Neuron (in vitro differentiated cells): ENCODE measurements at regions not wholly inside any gene's neighbourhood (a gene's known extent, or its start where the extent isn't known, plus 50 kb on each side); places are given as distances from the start of the nearest gene placed in this dataset.

Experiments
- H2AFZ ChIP-seq: one replicate; pipeline ENCODE4 v1.6.1; 2013; ENCODE audit warnings: low read depth, mild to moderate bottlenecking, inconsistent platforms, low read length, moderate library complexity
- H3K27me3 ChIP-seq: one replicate; pipeline ENCODE4 v1.6.1; 2013; ENCODE audit warnings: low read length; ENCODE audit not compliant: insufficient read depth
- H3K36me3 ChIP-seq: one replicate; pipeline ENCODE4 v1.6.1; 2013; ENCODE audit warnings: low read length; ENCODE audit not compliant: insufficient read depth
- H3K4me1 ChIP-seq: one replicate; pipeline ENCODE4 v1.6.1; 2013; ENCODE audit warnings: low read length; ENCODE audit not compliant: insufficient read depth
- H3K4me3 ChIP-seq: 2 replicates; pipeline ENCODE4 v1.5.1; 2013; ENCODE audit warnings: mild to moderate bottlenecking, low read length, moderate library complexity
- H3K9me3 ChIP-seq: one replicate; pipeline ENCODE4 v1.6.1; 2013; ENCODE audit warnings: low read length

DNA sequence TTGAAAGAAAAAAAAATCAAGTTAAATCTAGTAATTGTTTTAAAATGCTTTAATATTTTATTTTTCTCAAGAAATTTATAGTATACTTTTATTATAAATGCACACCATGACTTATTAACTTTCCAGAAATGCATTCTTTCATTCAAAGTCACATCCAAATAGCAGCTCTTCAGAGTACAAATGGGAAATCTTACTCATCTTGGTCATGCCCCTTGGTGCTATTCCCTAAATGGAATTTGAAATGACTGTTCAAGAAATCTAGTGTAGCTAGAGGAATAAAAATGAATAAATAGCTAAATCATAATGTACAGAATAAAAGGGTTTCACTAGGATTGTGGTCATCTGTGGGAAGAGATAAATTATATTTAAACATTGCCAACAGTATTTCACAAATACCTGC is 1139.7 kb downstream of the PCDH18 start:
- Histone ChIP-seq H3K27me3 (no peaks in the 10 kb centered on the region), H2AFZ (no peak overlapping the region), H3K4me3 (no peak overlapping the region), H3K4me1 (no peaks in the 10 kb centered on the region), H3K9me3 (no peaks in the 10 kb centered on the region), H3K36me3 (no peaks in the 10 kb centered on the region)

DNA sequence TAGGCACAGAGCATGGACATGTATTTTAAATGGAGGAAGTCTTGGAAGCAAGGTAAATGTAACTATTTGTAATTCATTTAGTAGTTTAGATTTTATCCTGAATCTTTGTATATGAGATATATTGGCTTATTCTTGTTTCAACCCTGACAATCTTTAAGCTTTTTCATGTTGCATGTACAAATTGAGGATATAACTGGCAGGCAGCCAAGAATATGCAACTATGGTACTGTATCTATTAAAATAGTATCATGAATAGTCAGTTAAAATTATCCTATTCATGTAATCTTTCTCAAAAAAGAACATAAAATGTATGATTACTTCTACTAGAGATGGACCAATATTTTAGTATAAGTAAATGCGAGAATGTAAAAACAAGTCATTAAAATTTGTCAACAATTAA is 1141.5 kb downstream of the PCDH18 start:
- Histone ChIP-seq H3K4me1 (no peaks in the 10 kb centered on the region), H3K9me3 (no peaks in the 10 kb centered on the region), H3K36me3 (no peaks in the 10 kb centered on the region), H3K4me3 (no peak overlapping the region), H2AFZ (no peak overlapping the region), H3K27me3 (no peaks in the 10 kb centered on the region)

DNA sequence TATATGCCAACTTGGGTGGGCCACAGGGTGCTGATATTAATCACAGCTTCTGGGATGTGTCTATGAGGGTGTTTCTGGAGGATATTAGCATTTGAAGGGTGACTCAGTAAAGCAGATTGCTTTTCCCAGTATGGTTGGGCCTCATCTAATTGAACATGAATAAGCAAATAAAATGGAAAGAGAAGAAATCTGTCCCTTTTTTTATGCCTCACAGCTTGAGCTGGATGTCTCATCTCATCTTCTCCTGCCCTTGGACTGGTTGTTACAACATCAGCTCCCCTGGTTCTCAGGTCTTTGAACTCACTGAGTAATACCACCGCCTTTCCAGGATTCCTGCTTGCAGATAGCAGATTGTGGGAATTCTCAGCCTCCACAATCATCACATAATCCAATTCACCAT is 1149.2 kb downstream of the PCDH18 start:
- Histone ChIP-seq H3K4me3 (no peak overlapping the region), H3K9me3 (no peaks in the 10 kb centered on the region), H3K4me1 (no peaks in the 10 kb centered on the region), H2AFZ (no peak overlapping the region), H3K27me3 (no peaks in the 10 kb centered on the region), H3K36me3 (no peaks in the 10 kb centered on the region)

DNA sequence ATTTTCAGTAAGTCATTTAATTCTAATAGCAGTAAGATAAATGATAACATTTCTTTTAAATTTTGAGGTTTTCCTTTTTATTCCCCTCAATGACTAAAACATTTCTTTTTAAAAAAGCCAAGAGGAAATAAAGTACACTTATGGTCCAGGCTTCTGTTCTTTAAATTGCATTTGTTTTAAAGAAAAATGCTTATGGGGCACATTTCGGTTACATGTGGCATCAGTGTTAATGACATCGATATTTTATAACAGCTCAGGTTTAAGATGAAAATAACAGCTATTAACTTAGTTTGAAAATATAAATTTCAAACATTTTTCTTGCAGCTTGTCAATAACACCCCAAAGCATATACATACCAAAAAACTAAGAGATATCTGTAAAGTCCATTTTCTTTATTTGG is 1161.1 kb downstream of the PCDH18 start:
- no peak overlapping the region for H2AFZ ChIP-seq
- H3K4me3 ChIP-seq, result no peak overlapping the region
- H3K9me3 ChIP-seq, result no peaks in the 10 kb centered on the region
- no peaks in the 10 kb centered on the region for H3K4me1 ChIP-seq
- no peaks in the 10 kb centered on the region for H3K27me3 ChIP-seq
- H3K36me3 ChIP-seq, result no peaks in the 10 kb centered on the region

DNA sequence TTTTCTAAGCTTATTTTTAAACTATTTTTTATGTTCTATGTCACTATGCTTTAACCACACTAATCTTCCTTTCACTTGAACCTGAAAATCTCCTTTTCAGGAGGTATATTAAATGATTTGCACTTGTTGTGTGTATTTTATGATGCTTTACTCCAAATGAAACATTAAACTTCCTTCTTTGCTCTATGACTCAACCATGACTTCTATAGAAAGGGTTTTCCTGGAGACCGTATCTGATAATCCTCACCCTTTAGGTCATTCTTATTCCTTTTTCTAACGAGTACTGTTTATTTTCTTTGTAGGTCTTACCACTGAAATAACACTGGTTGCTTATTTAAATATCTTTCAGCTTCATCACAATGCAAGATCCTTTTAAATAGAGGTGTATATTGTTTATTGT is 1163.2 kb downstream of the PCDH18 start:
- no peak overlapping the region for H2AFZ ChIP-seq

DNA sequence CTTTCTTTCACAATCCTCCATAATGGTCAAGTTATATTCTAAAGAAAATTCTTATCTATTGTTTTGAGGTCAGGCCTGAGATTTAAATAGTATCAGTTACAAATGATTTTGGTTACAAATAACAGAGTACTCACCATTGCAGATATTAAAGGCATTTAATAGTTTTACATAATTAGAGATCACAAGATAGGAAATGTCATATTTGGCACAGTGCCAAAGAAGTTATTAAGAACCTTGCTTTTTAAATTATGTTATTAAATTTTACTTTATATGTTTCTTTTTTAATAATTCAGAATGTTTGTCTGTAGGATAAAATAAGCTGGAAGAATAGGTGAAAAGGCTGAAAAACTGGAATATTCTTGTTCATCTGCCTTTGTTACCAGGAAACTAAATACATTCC is 1174.7 kb downstream of the PCDH18 start:
- Histone ChIP-seq H3K4me3 (no peak overlapping the region), H3K4me1 (no peaks in the 10 kb centered on the region), H3K27me3 (no peaks in the 10 kb centered on the region), H2AFZ (no peak overlapping the region), H3K9me3 (no peaks in the 10 kb centered on the region), H3K36me3 (no peaks in the 10 kb centered on the region)

More for the DNA sequence above, 1163.2 kb downstream of the PCDH18 start:
- no peaks in the 10 kb centered on the region for H3K27me3 ChIP-seq
- no peak overlapping the region for H3K4me3 ChIP-seq
- H3K4me1 ChIP-seq, result no peaks in the 10 kb centered on the region
- H3K36me3 ChIP-seq, result no peaks in the 10 kb centered on the region
- H3K9me3 ChIP-seq, result no peaks in the 10 kb centered on the region

DNA sequence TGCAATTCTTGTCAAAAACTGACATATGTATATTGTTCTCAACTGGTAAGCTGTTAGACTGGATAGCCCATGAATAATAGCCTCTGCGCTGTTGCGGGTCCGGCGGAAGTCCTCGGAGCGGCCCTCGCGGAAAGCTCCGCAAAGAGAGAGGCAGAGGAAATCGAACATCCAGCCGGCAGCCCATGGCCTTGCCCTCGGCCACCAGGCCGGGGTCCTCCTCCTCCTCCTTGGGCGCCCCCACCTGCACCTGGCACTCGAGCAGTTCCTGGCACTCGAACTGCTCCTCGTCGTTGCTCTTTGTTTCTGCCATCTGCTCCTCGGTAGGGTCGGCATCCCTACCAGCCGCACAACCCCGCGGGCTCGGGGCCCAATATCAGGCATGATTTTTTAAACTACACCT is 1176.3 kb downstream of the PCDH18 start:
- H3K27me3 ChIP-seq, result no peaks in the 10 kb centered on the region
- H3K36me3 ChIP-seq, result no peaks in the 10 kb centered on the region
- no peak overlapping the region for H2AFZ ChIP-seq
- H3K4me1 ChIP-seq, result no peaks in the 10 kb centered on the region
- no peaks in the 10 kb centered on the region for H3K9me3 ChIP-seq
- H3K4me3 ChIP-seq, result no peak overlapping the region

DNA sequence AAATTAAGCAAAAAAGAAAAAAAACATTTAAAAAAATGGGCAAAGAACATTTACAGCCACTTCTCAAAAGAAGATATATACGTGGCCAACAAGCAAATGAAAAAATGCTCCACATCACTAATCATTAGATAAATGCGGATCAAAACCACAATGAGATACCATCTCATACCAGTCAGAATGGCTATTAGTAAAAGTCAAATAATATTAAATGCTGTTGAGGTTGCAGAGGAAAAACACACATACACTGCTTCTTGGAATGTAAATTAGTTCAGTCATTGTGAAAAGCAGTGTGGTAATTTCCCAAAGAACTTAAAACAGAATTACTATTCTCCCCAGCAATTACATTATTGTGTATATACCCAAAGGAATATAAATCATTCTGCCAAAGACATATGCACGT is 1189.0 kb downstream of the PCDH18 start:
- no peak overlapping the region for H3K4me3 ChIP-seq
- H3K4me1 ChIP-seq, result no peaks in the 10 kb centered on the region
- H2AFZ ChIP-seq, result no peak overlapping the region
- H3K36me3 ChIP-seq, result no peaks in the 10 kb centered on the region
- no peaks in the 10 kb centered on the region for H3K9me3 ChIP-seq
- no peaks in the 10 kb centered on the region for H3K27me3 ChIP-seq

DNA sequence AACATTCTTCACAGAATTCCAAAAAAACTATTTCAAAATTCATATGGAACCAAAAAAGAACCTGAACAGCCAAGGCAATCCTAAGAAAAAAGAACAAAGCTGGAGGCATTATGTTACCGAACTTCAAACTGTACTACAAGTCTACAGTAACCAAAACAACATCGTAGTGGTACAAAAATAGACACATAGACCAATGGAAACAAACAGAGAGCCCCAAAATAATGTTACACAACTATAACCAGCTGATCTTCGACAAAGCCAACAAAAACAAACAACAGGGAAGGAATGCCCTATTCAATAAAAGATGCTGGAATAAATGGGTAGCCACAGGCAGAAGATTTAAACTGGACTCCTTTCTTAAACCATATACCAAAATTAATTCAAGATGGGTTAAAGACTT is 1189.6 kb downstream of the PCDH18 start:
- Histone ChIP-seq H3K9me3 (no peaks in the 10 kb centered on the region), H3K4me3 (no peak overlapping the region), H3K36me3 (no peaks in the 10 kb centered on the region), H2AFZ (no peak overlapping the region), H3K4me1 (no peaks in the 10 kb centered on the region), H3K27me3 (no peaks in the 10 kb centered on the region)

DNA sequence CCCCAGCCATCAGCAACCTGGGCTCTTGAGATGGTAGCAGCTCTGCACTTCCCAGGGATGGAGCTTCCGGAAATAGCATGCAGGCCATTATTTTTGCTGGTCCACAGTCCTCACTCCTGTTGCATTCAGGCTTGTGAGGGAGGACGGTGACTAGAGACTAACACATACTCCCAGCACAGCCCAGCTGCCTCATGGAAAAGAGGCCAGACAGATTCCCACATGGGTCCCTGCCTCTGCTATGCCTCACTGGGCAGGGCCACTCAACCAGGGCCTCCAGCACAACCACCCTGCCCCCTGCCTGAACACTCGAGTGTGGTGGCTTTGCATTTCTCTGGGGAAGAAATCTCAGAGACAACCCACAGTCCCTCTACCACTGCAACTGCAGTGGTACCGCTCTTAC is 1195.1 kb downstream of the PCDH18 start:
- Histone ChIP-seq H3K36me3 (no peaks in the 10 kb centered on the region), H3K9me3 (no peaks in the 10 kb centered on the region), H3K4me3 (no peak overlapping the region), H3K27me3 (no peaks in the 10 kb centered on the region), H3K4me1 (no peaks in the 10 kb centered on the region), H2AFZ (no peak overlapping the region)

DNA sequence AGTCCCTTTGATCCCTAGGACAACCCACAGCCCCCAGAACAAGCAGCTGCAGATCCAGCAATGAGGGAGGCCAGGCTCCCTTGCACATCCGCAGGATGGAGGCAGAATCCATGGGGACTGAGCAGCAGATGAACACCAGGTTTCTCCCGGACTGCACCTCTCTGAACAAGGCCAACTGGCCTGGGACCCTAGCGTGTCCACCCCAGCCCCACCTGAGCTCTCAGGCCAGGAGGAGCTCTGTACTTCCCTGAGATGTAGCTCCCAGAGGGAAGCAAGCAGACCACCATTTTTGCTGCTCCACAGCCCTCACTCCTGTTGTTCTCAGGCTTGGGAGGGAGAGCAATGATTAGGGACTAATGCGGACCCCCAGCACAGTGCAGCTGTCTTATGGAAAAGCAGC is 1195.8 kb downstream of the PCDH18 start:
- Histone ChIP-seq H3K4me3 (no peak overlapping the region), H3K27me3 (no peaks in the 10 kb centered on the region), H3K9me3 (no peaks in the 10 kb centered on the region), H3K36me3 (no peaks in the 10 kb centered on the region), H2AFZ (no peak overlapping the region), H3K4me1 (no peaks in the 10 kb centered on the region)

DNA sequence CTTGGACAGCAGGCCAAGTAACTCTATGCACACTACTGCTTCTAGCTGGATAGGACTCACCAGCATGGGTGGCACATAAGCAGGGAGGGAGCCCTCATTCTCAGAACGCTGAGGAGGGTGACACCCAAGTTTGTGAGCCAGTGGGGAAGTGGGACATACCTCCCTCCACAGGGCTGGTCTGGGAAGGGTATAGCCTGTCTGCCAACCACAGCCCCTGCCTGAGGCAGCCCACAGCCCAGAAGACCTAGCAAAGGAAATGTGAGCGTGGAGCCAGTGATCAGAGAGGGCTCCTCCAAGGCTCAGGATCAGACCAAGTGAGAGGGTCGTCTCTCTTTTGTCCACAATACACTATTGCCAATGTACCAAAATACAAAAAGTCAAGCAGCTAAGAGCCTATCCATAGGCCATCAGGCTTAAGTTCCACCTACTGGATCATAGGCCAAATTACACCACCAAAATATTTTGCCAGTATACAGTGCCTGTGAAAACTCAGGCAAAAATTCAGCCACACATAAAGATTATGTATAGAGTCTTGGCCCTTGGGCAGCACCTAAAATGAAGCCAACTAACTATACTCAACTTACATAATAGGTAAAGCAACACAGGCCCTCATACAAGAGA is 1203.1 kb downstream of the PCDH18 start:
- no peaks in the 10 kb centered on the region for H3K27me3 ChIP-seq
- no peaks in the 10 kb centered on the region for H3K36me3 ChIP-seq
- H3K4me3 ChIP-seq, result no peak overlapping the region
- no peaks in the 10 kb centered on the region for H3K4me1 ChIP-seq
- H3K9me3 ChIP-seq, result no peaks in the 10 kb centered on the region
- H2AFZ ChIP-seq, result no peak overlapping the region

DNA sequence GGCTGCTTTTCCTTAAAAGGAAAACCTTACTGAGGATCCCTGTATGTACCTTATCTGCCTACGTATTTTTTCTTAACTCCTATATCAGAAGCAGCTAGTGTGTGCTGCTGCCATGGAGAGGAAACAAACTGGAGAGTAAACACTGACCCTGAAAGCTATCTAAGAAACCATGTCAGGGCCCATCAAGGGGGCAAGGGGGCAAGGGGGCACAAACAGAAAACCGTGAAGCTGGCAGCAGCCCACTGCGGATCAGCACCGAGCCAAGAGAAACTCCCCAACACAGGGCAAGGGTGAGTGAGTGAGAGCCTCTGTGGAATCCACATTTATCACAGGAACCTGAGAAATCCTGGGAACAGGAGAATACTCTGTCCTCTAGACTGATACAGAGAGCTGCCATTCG is 1204.2 kb downstream of the PCDH18 start:
- Histone ChIP-seq H3K4me3 (no peak overlapping the region), H3K9me3 (no peaks in the 10 kb centered on the region), H3K4me1 (no peaks in the 10 kb centered on the region), H3K36me3 (no peaks in the 10 kb centered on the region), H2AFZ (no peak overlapping the region), H3K27me3 (no peaks in the 10 kb centered on the region)

DNA sequence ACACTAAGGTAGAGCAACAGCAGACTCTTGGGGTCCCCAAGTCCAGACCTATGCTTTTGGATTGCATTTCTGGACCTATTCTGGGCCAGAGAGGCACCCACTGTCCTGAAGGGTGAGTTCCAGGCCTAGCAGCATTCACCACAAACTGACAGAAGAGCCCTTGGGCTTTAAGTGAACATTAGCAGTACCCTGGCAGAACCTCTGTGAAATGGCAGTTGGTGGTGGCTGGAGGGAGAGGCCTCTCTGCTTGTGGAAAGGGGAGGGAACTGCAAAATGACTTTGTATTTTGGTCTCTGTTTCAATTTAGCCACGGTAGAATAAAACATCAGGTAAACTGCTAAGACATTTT is 1211.9 kb downstream of the PCDH18 start:
- Histone ChIP-seq H2AFZ (no peak overlapping the region), H3K4me1 (no peaks in the 10 kb centered on the region), H3K4me3 (no peak overlapping the region), H3K9me3 (no peaks in the 10 kb centered on the region), H3K27me3 (no peaks in the 10 kb centered on the region), H3K36me3 (no peaks in the 10 kb centered on the region)
